ENCODE measurements at regions not wholly inside any gene's neighbourhood (a gene's known extent, or its start where the extent isn't known, plus 50 kb on each side); places are given as distances from the start of the nearest gene placed in this dataset.

DNA sequence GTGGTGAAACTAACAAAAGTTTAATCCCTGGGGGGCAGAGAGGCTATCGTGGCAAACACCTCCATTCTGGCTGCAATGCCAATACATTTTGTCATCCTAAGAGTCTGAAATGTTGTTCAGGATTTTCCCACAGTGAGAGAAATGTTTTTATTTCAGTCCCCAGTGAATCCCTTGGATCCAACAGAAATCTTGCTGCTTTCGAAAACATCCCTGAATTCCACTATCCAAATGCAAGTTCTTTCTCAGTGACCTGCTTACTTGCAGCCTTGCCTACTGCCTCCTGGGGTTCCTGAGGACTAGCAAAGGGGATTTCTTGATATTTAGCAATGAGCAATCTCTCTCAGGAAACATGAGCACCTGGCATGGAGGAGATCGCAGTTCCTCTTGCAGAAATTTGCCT, 202.1 kb upstream of the IRX3 start:
- H3K9ac ChIP-seq, result no peak overlapping the region
- H3K4me3 ChIP-seq (ENCODE audit: low read depth, low read length), result no peak overlapping the region
- H3K27ac ChIP-seq, result no peak overlapping the region
- H3K4me1 ChIP-seq, result no peaks in the 10 kb centered on the region
- TF ChIP-seq, protein P1, sequence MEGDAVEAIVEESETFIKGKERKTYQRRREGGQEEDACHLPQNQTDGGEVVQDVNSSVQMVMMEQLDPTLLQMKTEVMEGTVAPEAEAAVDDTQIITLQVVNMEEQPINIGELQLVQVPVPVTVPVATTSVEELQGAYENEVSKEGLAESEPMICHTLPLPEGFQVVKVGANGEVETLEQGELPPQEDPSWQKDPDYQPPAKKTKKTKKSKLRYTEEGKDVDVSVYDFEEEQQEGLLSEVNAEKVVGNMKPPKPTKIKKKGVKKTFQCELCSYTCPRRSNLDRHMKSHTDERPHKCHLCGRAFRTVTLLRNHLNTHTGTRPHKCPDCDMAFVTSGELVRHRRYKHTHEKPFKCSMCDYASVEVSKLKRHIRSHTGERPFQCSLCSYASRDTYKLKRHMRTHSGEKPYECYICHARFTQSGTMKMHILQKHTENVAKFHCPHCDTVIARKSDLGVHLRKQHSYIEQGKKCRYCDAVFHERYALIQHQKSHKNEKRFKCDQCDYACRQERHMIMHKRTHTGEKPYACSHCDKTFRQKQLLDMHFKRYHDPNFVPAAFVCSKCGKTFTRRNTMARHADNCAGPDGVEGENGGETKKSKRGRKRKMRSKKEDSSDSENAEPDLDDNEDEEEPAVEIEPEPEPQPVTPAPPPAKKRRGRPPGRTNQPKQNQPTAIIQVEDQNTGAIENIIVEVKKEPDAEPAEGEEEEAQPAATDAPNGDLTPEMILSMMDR (IDR thresholded peaks at IDR 0.05), result no peak
- H3K4me2 ChIP-seq (ENCODE audit: low read length), result no peak overlapping the region
- H3K79me2 ChIP-seq, result no peaks in the 10 kb centered on the region
- H3K27me3 ChIP-seq (ENCODE audit: control insufficient read depth, insufficient read depth, low read length), result no peaks in the 10 kb centered on the region
- H2AFZ ChIP-seq, result no peak overlapping the region
- no peaks in the 10 kb centered on the region for H3K36me3 ChIP-seq (ENCODE audit: control insufficient read depth, insufficient read depth, low read length)
- no peaks in the 10 kb centered on the region for H3K9me3 ChIP-seq (ENCODE audit: control insufficient read depth, low read length)

DNA sequence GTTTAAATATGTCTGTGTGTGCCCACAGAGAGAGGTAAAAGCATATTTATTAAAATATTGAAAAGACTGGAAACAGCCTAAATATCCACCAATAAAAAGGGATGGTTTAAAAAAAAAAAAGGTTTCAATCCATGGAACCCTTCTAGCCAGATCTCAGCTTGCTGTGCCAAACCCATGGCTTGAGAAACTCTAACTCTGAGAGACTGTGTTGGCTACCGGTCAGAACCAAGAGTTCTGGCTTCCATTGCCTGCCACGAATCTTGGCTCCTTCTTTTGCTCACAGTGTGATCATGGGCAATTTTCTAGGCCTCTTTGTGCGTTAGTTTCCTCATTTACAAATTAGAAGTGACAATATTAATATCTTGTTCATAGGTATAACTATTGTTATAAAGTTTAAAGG, 201.3 kb upstream of the IRX3 start:
- H3K4me1 ChIP-seq, result no peaks in the 10 kb centered on the region
- no peak overlapping the region for H3K4me3 ChIP-seq (ENCODE audit: low read depth, low read length)
- H3K9me3 ChIP-seq (ENCODE audit: control insufficient read depth, low read length), result no peaks in the 10 kb centered on the region
- no peak overlapping the region for H2AFZ ChIP-seq
- H3K4me2 ChIP-seq (ENCODE audit: low read length), result no peak overlapping the region
- no peak overlapping the region for H3K27ac ChIP-seq
- H3K27me3 ChIP-seq (ENCODE audit: control insufficient read depth, insufficient read depth, low read length), result no peaks in the 10 kb centered on the region
- H3K79me2 ChIP-seq, result no peaks in the 10 kb centered on the region
- H3K9ac ChIP-seq, result no peak overlapping the region
- TF ChIP-seq, protein P1 (IDR thresholded peaks at IDR 0.05), result no peak
- no peaks in the 10 kb centered on the region for H3K36me3 ChIP-seq (ENCODE audit: control insufficient read depth, insufficient read depth, low read length)

DNA sequence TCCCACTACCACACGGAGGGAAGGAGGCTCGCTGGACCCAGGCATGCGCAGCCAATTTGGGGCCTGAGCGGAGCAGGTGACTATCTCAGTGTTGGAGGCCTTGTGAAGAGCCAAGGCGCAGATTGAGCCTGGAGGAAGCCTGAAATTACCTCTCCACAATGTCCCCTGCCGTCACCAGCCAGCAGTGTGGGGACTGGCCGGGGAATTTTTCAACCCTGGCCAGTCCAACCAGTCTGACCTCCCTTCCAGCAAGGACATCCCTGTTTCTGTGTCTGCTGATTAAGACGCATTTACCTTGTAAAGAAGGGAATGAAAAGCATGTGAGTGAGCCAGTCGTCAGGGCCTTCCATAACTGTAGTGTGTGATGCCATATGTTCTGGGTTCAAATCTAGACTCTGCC, 198.1 kb upstream of the IRX3 start:
- Histone ChIP-seq H3K9ac (no peak overlapping the region), H3K79me2 (no peaks in the 10 kb centered on the region), H3K36me3 (ENCODE audit: control insufficient read depth, insufficient read depth, low read length) (no peaks in the 10 kb centered on the region), H3K4me3 (ENCODE audit: low read depth, low read length) (no peak overlapping the region), H3K27ac (no peak overlapping the region), H3K27me3 (ENCODE audit: control insufficient read depth, insufficient read depth, low read length) (no peaks in the 10 kb centered on the region), H2AFZ (no peak overlapping the region), H3K4me2 (ENCODE audit: low read length) (no peak overlapping the region), H3K4me1 (no peaks in the 10 kb centered on the region), H3K9me3 (ENCODE audit: control insufficient read depth, low read length) (no peaks in the 10 kb centered on the region)
- TF ChIP-seq, protein P1 (IDR thresholded peaks at IDR 0.05), result no peak

DNA sequence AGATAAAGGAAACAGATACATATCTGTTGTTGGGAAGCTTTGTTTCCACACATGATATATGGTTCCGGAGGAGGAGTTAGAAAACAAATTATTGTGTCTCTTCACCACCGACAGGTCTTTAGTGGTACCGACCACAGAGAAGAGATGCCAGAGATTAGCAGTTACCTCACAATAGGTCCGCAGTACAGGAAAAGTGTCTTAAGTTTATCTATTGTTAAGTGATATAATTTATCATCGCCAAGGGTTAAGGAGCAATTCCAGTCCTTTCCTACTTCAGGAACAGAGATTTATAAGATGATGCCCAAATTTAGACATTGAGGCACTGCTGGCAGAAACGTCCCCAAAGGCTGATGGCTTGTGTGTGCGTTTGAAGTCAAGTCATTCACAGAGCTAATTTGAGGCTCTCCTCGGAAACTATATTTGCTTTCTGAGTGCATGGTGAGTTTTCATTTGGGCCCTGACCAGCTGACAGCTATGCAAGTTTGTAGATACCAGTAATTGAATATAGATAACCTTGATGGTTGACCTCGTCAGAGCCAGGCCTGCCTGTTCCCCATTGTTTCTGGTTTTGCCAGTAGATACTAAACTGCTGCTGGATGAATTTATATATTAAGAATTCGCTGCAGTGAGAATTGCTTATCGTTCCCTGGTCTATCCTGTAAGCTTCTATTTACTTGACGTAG, 196.4 kb upstream of the IRX3 start:
- Histone ChIP-seq H3K9ac (no peak overlapping the region), H2AFZ (no peak overlapping the region), H3K4me1 (no peaks in the 10 kb centered on the region), H3K4me3 (ENCODE audit: low read depth, low read length) (no peak overlapping the region), H3K9me3 (ENCODE audit: control insufficient read depth, low read length) (no peaks in the 10 kb centered on the region), H3K27ac (no peak overlapping the region), H3K79me2 (no peaks in the 10 kb centered on the region), H3K36me3 (ENCODE audit: control insufficient read depth, insufficient read depth, low read length) (no peaks in the 10 kb centered on the region), H3K27me3 (ENCODE audit: control insufficient read depth, insufficient read depth, low read length) (no peaks in the 10 kb centered on the region), H3K4me2 (ENCODE audit: low read length) (no peak overlapping the region)
- TF ChIP-seq, protein P1 (IDR thresholded peaks at IDR 0.05), result no peak

DNA sequence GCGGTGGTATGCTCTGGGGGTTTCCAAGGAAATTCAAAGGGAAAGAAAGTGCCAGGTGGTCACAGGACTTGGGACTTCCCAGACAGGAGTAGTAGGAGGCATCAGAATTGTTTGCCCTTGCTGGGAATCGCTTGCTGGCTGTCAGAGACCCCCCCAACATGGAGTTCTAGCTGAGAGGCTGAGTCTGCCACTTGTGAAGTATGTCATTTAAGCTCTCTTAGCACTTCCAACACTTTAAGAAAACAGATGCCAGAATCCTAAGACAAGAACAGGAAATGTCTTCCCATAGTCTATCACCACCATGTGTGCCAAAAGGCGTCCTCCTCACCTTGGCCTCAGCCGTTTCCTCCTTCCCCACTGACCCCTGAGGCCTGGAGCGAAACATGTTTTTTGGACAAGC, 193.8 kb upstream of the IRX3 start:
- Histone ChIP-seq H3K27ac (no peak overlapping the region), H3K4me2 (ENCODE audit: low read length) (no peak overlapping the region), H3K36me3 (ENCODE audit: control insufficient read depth, insufficient read depth, low read length) (no peaks in the 10 kb centered on the region), H3K79me2 (no peaks in the 10 kb centered on the region), H3K4me1 (no peaks in the 10 kb centered on the region), H2AFZ (no peak overlapping the region), H3K27me3 (ENCODE audit: control insufficient read depth, insufficient read depth, low read length) (no peaks in the 10 kb centered on the region), H3K9me3 (ENCODE audit: control insufficient read depth, low read length) (no peaks in the 10 kb centered on the region), H3K9ac (no peak overlapping the region), H3K4me3 (ENCODE audit: low read depth, low read length) (no peak overlapping the region)
- TF ChIP-seq, protein P1 (IDR thresholded peaks at IDR 0.05), result no peak
